GM12878 (cell line): ENCODE measurements at regions not wholly inside any gene's neighbourhood (a gene's known extent, or its start where the extent isn't known, plus 50 kb on each side); places are given as distances from the start of the nearest gene placed in this dataset.

ENCODE experiments used
- ATAC-seq: fragments of 200-7000 bp; cut with Tn5 transposase; 3 replicates; pipeline ENCODE4 v1.9.1; 2020; ENCODE audit warnings: mild to moderate bottlenecking, moderate library complexity
- BruUV-seq: library from RNA; stranded (reverse); fragments of 400-500 nt; replicated peaks from 2 replicates; lab custom pipeline; 2021; lab: Mats Ljungman, UMichigan
- CTCF ChIA-PET: fragments of 300-600 bp; sonication (Branson Sonifier 250); formaldehyde crosslinking; extraction: SDS; loops from one replicate; lab custom pipeline; 2021; ENCODE audit warnings: inconsistent platforms; lab: Yijun Ruan, JAX
- POLR2A ChIA-PET: fragments of 350-600 bp; formaldehyde crosslinking; extraction: SDS; loops from one replicate; lab custom pipeline; 2021; ENCODE audit warnings: inconsistent platforms; lab: Charles Lee
- RAD21 ChIA-PET: fragments of 300-600 bp; sonication (Branson Sonifier 250); formaldehyde crosslinking; loops from one replicate; lab custom pipeline; 2023; ENCODE audit warnings: antibody characterized with exemption; ENCODE audit not compliant: unreplicated experiment; lab: Charles Lee
- SMC1A ChIA-PET: fragments of 300-600 bp; sonication (Branson Sonifier 250); formaldehyde crosslinking; loops from one replicate; lab custom pipeline; 2023; ENCODE audit not compliant: unreplicated experiment, uncharacterized antibody; lab: Charles Lee
- DNase-seq: peaks from one replicate; pipeline ENCODE4 v3.0.0-alpha.2; 2011; ENCODE audit warnings: low read depth, low spot score
- FAIRE-seq: peaks from 3 replicates; lab custom pipeline; 2011; peaks lifted over from hg19 to GRCh38; lab: Jason Lieb, UNC
- H2AFZ ChIP-seq: 2 replicates; pipeline ENCODE4 v1.6.0; 2011; ENCODE audit warnings: low read depth, low read length, control low read depth; ENCODE audit not compliant: control insufficient read depth
- H3K27ac ChIP-seq: 2 replicates; pipeline ENCODE4 v1.5.1; 2011; ENCODE audit warnings: control low read depth; ENCODE audit not compliant: control insufficient read depth, insufficient read depth
- H3K27me3 ChIP-seq, 2 experiments: replicated peaks in 1 of 2; 2 replicates each; pipeline versions ENCODE4 v1.6.0 to v1.6.1; 2011; ENCODE audit warnings: low read length in 1 of 2; ENCODE audit not compliant: control insufficient read depth in 2 of 2, insufficient read depth in 2 of 2
- H3K36me3 ChIP-seq, 2 experiments: 2 replicates each; pipeline ENCODE4 v1.5.1; 2011; ENCODE audit warnings: low read length in 1 of 2; ENCODE audit not compliant: control insufficient read depth in 2 of 2, insufficient read depth in 2 of 2
- H3K4me1 ChIP-seq: 2 replicates; pipeline ENCODE4 v1.6.1; 2011; ENCODE audit warnings: mild to moderate bottlenecking, low read length, moderate library complexity, mixed read lengths; ENCODE audit not compliant: control insufficient read depth, insufficient read depth
- H3K4me2 ChIP-seq: 2 replicates; pipeline ENCODE4 v1.6.0; 2011; ENCODE audit warnings: control low read depth; ENCODE audit not compliant: control insufficient read depth, insufficient read depth
- H3K4me3 ChIP-seq: fragments of 200-600 bp; sonication (generic); 2 replicates; pipeline ENCODE4 v1.5.1; 2016
- H3K79me2 ChIP-seq: 2 replicates; pipeline ENCODE4 v1.6.0; 2011; ENCODE audit warnings: low read length; ENCODE audit not compliant: control insufficient read depth, insufficient read depth
- H3K9ac ChIP-seq: 2 replicates; pipeline ENCODE4 v1.8.0; 2011; ENCODE audit warnings: low read length, control low read depth, mixed read lengths; ENCODE audit not compliant: control insufficient read depth, insufficient read depth
- H3K9me3 ChIP-seq: replicated peaks from 3 replicates; pipeline ENCODE4 v1.5.1; 2011; ENCODE audit warnings: mild to moderate bottlenecking, low read length; ENCODE audit not compliant: control insufficient read depth, insufficient read depth
- H4K20me1 ChIP-seq: 2 replicates; pipeline ENCODE4 v1.6.0; 2011; ENCODE audit not compliant: control insufficient read depth, insufficient read depth
- CHD1 ChIP-seq: IDR thresholded peaks from 2 replicates; pipeline ENCODE4 v1.6.1; 2012; ENCODE audit warnings: low read depth, low read length, improper control_type of control experiment
- E2F8 ChIP-seq: fragments of 450-650 bp; IDR thresholded peaks from 2 replicates; pipeline ENCODE4 v1.6.1; 2018; ENCODE audit warnings: mild to moderate bottlenecking, low read depth, moderate library complexity; ENCODE audit not compliant: partially characterized antibody
- EP300 ChIP-seq, 2 experiments: fragments of 150-350 bp in 1 of 2; IDR thresholded peaks; 2 replicates each; pipeline ENCODE4 v1.6.1; 2011 to 2012; ENCODE audit warnings: low read depth in 2 of 2, low read length in 2 of 2, borderline replicate concordance in 1 of 2, improper control_type of control experiment in 1 of 2, inconsistent platforms in 1 of 2; ENCODE audit not compliant: control insufficient read depth in 1 of 2
- IKZF1 ChIP-seq: fragments of 450-650 bp; conservative IDR thresholded peaks from 2 replicates; pipeline ENCODE4 v1.6.1; 2017; ENCODE audit warnings: antibody characterized with exemption, mild to moderate bottlenecking
- RFX5 ChIP-seq: IDR thresholded peaks from 2 replicates; pipeline ENCODE4 v1.6.1; 2011; ENCODE audit warnings: low read depth, low read length, improper control_type of control experiment
- SPI1 ChIP-seq: IDR thresholded peaks from 2 replicates; pipeline ENCODE4 v1.6.1; 2011; ENCODE audit warnings: low read depth, mild to moderate bottlenecking, low read length, moderate library complexity, borderline replicate concordance; ENCODE audit not compliant: insufficient read depth
- STAT3 ChIP-seq: IDR thresholded peaks from 2 replicates; pipeline ENCODE4 v1.6.1; 2011; ENCODE audit warnings: low read depth, low read length, improper control_type of control experiment
- SUPT20H ChIP-seq: IDR thresholded peaks from 2 replicates; pipeline ENCODE4 v1.6.1; 2011; ENCODE audit warnings: low read depth, mild to moderate bottlenecking, low read length, moderate library complexity, borderline replicate concordance; ENCODE audit not compliant: control insufficient read depth
- WRNIP1 ChIP-seq: IDR thresholded peaks from 2 replicates; pipeline ENCODE4 v1.6.1; 2011; ENCODE audit warnings: low read depth, low read length, improper control_type of control experiment, borderline replicate concordance
- WGBS: methylation state at CpG from one replicate; pipeline ENCODE4 v1.1.6; 2016; ENCODE audit warnings: low lambda C conversion rate; ENCODE audit not compliant: insufficient replicate concordance, insufficient coverage; ENCODE audit errors: missing lambda C conversion rate; 5-methylcytosine and 5-hydroxymethylcytosine counted together
- in situ Hi-C: fragments of 300-500 bp; cut with MboI; formaldehyde crosslinking; loops from 9 replicates; pipeline ENCODE4 v1.14.3; 2018; ENCODE audit warnings: mixed read lengths
- intact Hi-C: fragments of 100-400 bp; cut with micrococcal nuclease; formaldehyde crosslinking; loops from one replicate; pipeline ENCODE4 v1.14.2; 2022; ENCODE audit not compliant: unreplicated experiment

- WGBS = 0% methylated on average over 1 of the region's 1 CpG
- Histone ChIP-seq H3K36me3 (no peaks in the 10 kb centered on the region), H3K4me2 (no peak overlapping the region), H3K4me3 (no peak overlapping the region), H3K9me3 (no peaks in the 10 kb centered on the region), H4K20me1 (no peaks in the 10 kb centered on the region), H3K27me3 (no peaks in the 10 kb centered on the region), H3K4me1 (no peaks in the 10 kb centered on the region), H3K27ac (no peak overlapping the region), H3K9ac (no peak overlapping the region), H2AFZ (no peak overlapping the region), H3K79me2 (no peaks in the 10 kb centered on the region)
- TF ChIP-seq CHD1 (no peak), RFX5 (no peak), SUPT20H (no peak), SPI1 (no peak), WRNIP1 (no peak), E2F8 (no peak), IKZF1 (no peak), EP300 (IDR thresholded peaks at IDR 0.05; ENCODE audit: borderline replicate concordance in 1 of 2, control insufficient read depth in 1 of 2, low read depth in 2 of 2, low read length in 2 of 2) (no peak), STAT3 (no peak)
- RAD21 ChIA-PET = no interaction called here
- DNase-seq (no peak), ATAC-seq (no peak), FAIRE-seq (no peak)
- SMC1A ChIA-PET = no interaction called here
- POLR2A ChIA-PET = no interaction called here
- intact Hi-C loops (loop anchor here (5.0 to 10.0 kb wide), 3 partner anchors 59 to 1066 kb away; no protein-coding TSS in a partner anchor), in situ Hi-C loops (loop anchor here (5.0 to 25.0 kb wide), 2 partner anchors 36 to 431 kb away; no protein-coding TSS in a partner anchor)
- CTCF ChIA-PET = interaction anchor here (1.6 to 4.3 kb wide), 3 partner anchors 35 to 60 kb away, joined by 3 to 50 read pairs (median 11); no protein-coding TSS in a partner anchor
- BruUV-seq = no TSS peak
Measured at GRCh38 chr7:12493407-12493806, 77.1 kb upstream of the SCIN start.
